ENCODE measurements at regions not wholly inside any gene's neighbourhood (a gene's known extent, or its start where the extent isn't known, plus 50 kb on each side); places are given as distances from the start of the nearest gene placed in this dataset.

DNA sequence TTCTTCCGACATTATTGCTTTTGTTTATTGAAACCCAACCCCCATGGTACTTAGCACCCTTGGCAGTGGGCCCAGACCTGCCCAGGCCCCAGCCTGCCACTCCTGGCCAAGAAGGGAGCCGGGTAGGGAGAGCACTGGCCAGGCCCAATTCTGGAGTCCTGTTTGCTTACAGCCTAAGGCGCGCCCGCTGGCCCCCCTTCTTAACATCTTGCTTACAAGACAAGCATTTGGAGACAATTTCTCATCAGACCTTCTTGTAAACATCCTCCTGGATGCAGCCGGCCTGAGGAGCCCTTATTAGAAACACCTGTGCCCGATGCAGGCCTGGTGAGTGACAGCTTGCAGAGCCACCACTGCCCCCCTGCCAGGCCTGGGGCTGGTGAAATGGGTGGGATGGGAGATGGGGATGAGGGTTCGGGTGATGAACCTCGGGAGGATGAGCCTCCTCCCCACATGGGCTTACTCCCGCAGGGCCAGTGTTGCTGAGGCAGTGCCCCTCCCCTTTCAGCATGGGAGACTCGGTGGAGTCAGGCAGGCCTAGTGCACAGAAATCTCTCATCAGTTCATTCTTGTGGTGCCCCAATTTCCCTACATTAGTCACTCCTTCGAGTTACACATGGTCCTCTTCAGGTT is 217.5 kb downstream of the CYP26B1 start:
- intact Hi-C loops (cut with DNase I; ENCODE audit: low total_unique reads) = no loop called here
- WGBS, 2 donors = 66 to 67% methylated on average over 7 to 12 of the region's 12 CpGs
- H3K4me3 ChIP-seq (ENCODE audit: low read depth, poor library complexity, severe bottlenecking) = no peak overlapping the region
- DNase-seq (ENCODE audit: low spot score in 2 of 2) = peak in 1 of 2 donors; percentile 87
- TF ChIP-seq CTCF (IDR thresholded peaks at IDR 0.05) (no peak), POLR2A (IDR thresholded peaks at IDR 0.05) (no peak)

GRCh38 chr2:71929482-71929772 is 218.2 kb downstream of the CYP26B1 start:
- intact Hi-C loops (cut with DNase I; ENCODE audit: low total_unique reads) = no loop called here
- no peak for TF ChIP-seq CTCF (IDR thresholded peaks at IDR 0.05)
- no peak for TF ChIP-seq POLR2A (IDR thresholded peaks at IDR 0.05)
- no peak for DNase-seq (ENCODE audit: low spot score in 2 of 2)
- no peak overlapping the region for H3K4me3 ChIP-seq (ENCODE audit: low read depth, poor library complexity, severe bottlenecking)
- whole genome bisulfite sequencing, 2 donors = 89 to 92% methylated on average over 2 of the region's 2 CpGs

DNA sequence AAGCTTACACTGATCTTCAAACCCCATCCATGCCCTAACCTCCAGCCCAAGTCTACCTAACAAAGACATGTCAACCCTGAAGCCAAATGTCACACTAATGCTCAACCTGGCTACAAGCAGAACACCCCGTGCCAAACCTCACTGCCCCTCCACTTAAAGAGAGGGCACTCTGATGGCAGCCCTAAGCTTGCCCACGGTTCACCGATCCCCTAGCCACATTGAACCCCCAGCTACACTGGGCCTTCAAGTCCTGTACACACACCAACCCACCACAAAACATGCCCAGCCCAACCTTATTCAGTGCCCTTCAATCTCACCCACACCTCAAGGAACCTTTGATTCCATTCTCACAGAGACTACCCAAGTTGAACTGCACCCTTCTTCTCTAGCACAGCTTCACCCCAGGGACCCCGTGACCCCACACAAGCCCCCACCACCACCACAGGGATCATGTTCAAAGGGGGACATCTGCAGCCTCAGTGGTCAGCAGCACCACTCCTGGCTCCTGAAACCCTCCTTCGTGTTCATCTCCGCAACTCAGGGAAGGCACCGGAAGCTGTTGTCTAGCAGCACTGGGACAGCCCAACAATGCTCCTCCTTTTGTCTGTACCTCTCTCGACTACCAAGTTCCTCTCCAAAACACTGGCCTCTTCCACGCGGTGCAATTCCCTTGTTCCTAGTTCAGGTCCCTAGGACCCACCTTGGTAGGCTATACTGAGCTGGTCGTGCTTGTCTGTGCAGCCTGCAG is 218.8 kb downstream of the CYP26B1 start:
- no peak overlapping the region for H3K4me3 ChIP-seq (ENCODE audit: low read depth, poor library complexity, severe bottlenecking)
- TF ChIP-seq POLR2A (IDR thresholded peaks at IDR 0.05) (no peak), CTCF (IDR thresholded peaks at IDR 0.05) (no peak)
- intact Hi-C loops (cut with DNase I; ENCODE audit: low total_unique reads) = no loop called here
- 90 to 96% methylated on average over 11 of the region's 11 CpGs for WGBS, 2 donors
- DNase-seq (ENCODE audit: low spot score in 2 of 2) = no peak

DNA sequence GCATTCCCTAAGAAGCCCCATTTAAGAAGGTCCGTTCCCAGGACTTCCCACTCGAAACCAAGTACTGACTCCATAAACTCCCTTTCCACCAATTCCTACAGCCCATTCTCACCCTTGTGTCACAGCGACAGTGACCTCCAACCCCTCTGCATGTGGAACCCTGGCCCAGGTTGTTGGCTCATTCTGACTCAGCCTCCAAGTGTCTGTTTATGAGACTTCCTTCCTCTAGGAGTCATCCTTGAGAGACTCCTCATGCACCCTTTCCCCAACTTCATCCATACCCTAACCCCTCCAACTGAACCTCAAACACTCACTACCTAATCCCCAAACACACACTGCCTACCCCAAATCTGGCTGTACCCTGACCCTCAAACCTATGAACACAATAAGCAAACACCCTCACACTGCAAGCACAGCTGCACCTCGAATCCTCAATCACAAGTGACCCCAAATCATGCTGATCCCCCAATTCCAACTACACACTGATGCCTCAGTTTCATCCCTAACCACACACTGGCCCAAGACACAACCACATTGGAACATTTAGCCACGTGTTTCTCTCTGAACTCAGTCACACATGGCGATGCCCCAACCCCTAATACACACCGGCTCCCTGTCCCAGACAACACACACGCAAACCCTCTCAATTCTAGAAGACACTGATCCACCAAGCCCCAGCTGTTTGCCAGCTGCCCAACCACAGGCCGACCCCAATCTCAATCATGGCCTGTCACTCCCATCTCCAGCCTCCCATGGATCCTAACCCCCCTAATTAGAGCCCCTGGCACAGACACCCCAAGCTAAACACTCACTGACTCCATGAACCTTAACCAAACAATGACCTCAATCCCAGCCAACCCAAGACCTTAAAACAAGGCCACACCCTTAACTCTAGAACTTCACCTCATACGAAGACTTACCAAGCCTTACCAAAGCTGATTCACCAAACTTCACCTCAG is 219.6 kb downstream of the CYP26B1 start:
- no peak for TF ChIP-seq POLR2A (IDR thresholded peaks at IDR 0.05)
- no peak for TF ChIP-seq CTCF (IDR thresholded peaks at IDR 0.05)
- peak in 1 of 2 donors; percentile 45 for DNase-seq (ENCODE audit: low spot score in 2 of 2)
- no peak overlapping the region for H3K4me3 ChIP-seq (ENCODE audit: low read depth, poor library complexity, severe bottlenecking)
- intact Hi-C loops (cut with DNase I; ENCODE audit: low total_unique reads) = no loop called here
- WGBS, 2 donors = 91% methylated on average over 10 of the region's 10 CpGs

GRCh38 chr2:71926876-71927756 is 220.5 kb downstream of the CYP26B1 start:
- peak in 1 of 2 donors; percentile 73 for DNase-seq (ENCODE audit: low spot score in 2 of 2)
- 89 to 93% methylated on average over 16 of the region's 16 CpGs for whole genome bisulfite sequencing, 2 donors
- intact Hi-C loops (cut with DNase I; ENCODE audit: low total_unique reads) = no loop called here
- no peak for TF ChIP-seq CTCF (IDR thresholded peaks at IDR 0.05)
- no peak for TF ChIP-seq POLR2A (IDR thresholded peaks at IDR 0.05)
- no peak overlapping the region for H3K4me3 ChIP-seq (ENCODE audit: low read depth, poor library complexity, severe bottlenecking)
